Choroid plexus epithelial cell (primary cell): ENCODE measurements at regions not wholly inside any gene's neighbourhood (a gene's known extent, or its start where the extent isn't known, plus 50 kb on each side); places are given as distances from the start of the nearest gene placed in this dataset.
A peak's percentile ranks its signal among the peaks of the same experiment; 100 is the strongest.

Source experiments
- DNase-seq: peaks from one replicate; pipeline ENCODE4 v3.0.0-alpha.2; 2010; ENCODE audit warnings: low read depth
- H3K4me3 ChIP-seq: 2 replicates; pipeline ENCODE4 v1.5.1; 2011; ENCODE audit warnings: low read depth, mild to moderate bottlenecking, control low read depth, low read length, moderate library complexity
- CTCF ChIP-seq: conservative IDR thresholded peaks from 2 replicates; pipeline ENCODE4 v1.5.1; 2011; ENCODE audit warnings: low read depth, mild to moderate bottlenecking, control low read depth, inconsistent platforms, low read length, moderate library complexity

DNA sequence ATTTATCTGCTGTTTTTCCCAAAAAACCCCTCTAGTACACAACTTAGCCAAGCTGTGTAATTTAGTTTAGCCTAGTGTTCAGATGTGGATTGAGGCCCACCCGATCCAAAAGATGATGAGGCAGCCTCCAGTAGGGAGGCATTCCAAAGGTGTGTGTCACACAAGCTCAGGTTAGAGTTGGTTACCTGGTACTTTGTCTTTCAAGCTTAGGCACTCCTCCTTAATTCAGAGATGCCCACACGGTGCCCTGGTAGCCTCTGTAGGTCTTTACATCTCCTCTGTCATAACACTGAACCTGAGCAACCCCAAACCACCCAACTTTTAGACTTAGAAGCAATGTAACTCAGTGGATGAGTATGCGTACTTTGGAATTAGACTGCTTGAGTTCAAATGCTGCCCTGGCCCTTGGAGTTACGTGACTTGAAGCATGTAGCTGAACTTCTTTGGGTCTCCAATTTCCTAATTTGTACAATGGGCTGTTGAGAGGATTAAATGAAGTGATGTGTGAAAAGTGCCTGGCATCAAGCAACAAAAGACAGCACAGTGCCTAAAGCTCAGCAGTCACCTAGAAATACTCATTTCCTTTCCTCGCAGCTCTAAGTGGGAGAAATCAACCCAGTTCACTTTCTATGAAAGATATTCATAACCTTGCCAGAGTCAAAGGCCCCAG lies 284.6 kb upstream of the RARB start:
- no peak for TF ChIP-seq CTCF
- H3K4me3 ChIP-seq, result no peak overlapping the region
- DNase-seq, result no peak

DNA sequence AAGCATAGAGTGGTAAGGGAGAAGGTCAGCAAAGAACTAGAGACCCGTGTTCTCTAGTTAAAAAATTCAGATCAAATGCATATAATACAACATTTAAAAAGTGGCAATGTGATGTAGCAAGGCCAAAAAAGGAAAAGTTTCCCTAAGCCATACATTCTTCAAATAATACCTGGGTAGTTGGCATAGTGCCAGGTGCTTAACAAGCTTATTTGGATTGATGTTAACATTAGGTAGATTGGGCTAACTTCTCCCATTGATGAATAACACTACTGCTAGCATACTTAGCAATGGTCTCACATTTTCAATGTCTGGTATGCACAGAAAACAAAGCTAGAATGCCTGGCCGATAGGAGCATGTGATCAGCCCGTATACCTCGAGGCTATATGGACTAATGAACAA lies 283.6 kb upstream of the RARB start:
- H3K4me3 ChIP-seq, result no peak overlapping the region
- no peak for DNase-seq
- TF ChIP-seq CTCF, result no peak

DNA sequence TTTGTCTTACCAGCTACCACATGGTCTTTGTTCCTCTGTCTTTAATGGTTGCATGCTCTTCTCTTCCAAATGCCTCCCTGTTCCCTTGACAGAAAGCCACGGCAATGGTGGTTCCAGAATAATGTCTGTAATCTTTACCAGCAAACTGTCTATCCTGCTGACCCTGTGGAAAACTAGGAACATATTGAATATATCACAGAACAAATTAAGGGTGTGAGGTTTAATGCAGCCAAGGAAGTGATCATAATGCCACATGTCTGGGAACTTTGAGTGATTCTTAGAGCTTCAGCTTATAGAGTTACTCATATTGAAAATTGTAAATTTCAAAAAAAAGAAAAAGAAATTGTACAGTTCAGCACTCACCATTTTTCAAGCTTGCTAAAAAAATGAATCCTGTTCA lies 282.9 kb upstream of the RARB start:
- no peak overlapping the region for H3K4me3 ChIP-seq
- TF ChIP-seq CTCF, result no peak
- no peak for DNase-seq

- no peak overlapping the region for H3K4me3 ChIP-seq
- no peak for DNase-seq
- TF ChIP-seq CTCF, result no peak
Observed at GRCh38 chr3:25150199-25150598, 277.9 kb upstream of the RARB start.

- H3K4me3 ChIP-seq, result peak overlapping the region; percentile 33
- TF ChIP-seq CTCF, result no peak
- DNase-seq, result peak; percentile 48
Observed at GRCh38 chr3:25151281-25151902, 276.7 kb upstream of the RARB start.

DNA sequence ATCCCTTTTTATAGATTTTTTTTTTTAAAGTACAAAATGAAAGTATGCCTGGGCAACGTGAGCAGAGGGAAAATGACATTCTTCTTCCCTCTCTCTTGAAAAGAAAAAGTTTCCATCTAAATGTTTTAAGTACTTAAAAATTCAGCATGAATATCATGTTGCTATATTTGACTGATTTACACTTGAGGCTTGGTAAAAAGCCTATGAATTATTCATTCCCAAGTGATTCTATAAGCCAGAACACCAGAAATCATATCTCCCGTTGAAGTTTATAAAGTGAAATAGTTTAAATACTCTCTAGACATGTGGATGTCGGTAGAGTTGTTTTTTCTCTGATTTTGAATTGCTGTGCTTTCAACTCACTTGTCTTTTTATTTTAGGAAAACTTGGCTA lies 276.2 kb upstream of the RARB start:
- peak; percentile 13 for DNase-seq
- H3K4me3 ChIP-seq, result peak overlapping the region; percentile 33
- no peak for TF ChIP-seq CTCF

DNA sequence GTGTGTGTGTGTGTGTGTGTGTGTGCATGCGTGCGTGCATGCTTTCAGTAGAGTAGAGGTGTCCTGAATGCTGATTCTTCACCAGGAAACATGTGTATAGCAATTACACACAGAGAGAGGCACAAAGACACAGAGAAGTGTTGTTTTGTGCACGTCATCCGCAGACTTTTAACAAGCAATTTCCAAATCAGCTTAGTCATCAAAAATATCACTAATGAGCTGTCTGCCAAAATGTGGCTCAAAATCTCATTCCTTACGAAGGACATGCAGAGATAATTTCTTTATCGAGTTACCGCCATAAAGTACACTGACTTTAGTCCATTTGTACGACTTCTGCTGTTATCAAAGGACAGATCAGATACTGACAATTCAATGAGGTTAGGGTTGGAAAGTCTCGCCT lies 274.9 kb upstream of the RARB start:
- no peak for DNase-seq
- no peak overlapping the region for H3K4me3 ChIP-seq
- no peak for TF ChIP-seq CTCF
